Lower leg skin (tissue), 4 donors: ENCODE measurements at regions not wholly inside any gene's neighbourhood (a gene's known extent, or its start where the extent isn't known, plus 50 kb on each side); places are given as distances from the start of the nearest gene placed in this dataset.

Source experiments
- DNase-seq, 2 donors: peaks; one replicate each; pipeline ENCODE4 v3.0.0-alpha.2; 2019; ENCODE audit warnings: low spot score in 2 of 2
- H3K4me3 ChIP-seq: fragments of 200-600 bp; sonication (generic); 2 replicates; pipeline ENCODE4 v1.5.1; 2017; ENCODE audit warnings: mild to moderate bottlenecking, low read depth; ENCODE audit not compliant: poor library complexity, severe bottlenecking
- POLR2A ChIP-seq, 2 donors: fragments of 450-650 bp; IDR thresholded peaks; one replicate each; pipeline ENCODE4 v1.6.1; 2016 to 2017; ENCODE audit warnings: antibody characterized with exemption in 2 of 2, mild to moderate bottlenecking in 1 of 2, moderate library complexity in 1 of 2
- WGBS, 2 donors: methylation state at CpG; one replicate each; pipeline ENCODE4 v1.1.5; 2018; 5-methylcytosine and 5-hydroxymethylcytosine counted together
- intact Hi-C: fragments of 100-400 bp; cut with DNase I; formaldehyde crosslinking; loops from one replicate; pipeline ENCODE4 v1.15.0; 2023; ENCODE audit warnings: low total_unique reads
- TF ChIP-seq, protein P1 (sequence below), 3 donors: fragments of 450-650 bp; IDR thresholded peaks; one replicate each; pipeline ENCODE4 v1.5.1; 2016; ENCODE audit warnings: antibody characterized with exemption in 3 of 3, mild to moderate bottlenecking in 3 of 3, moderate library complexity in 2 of 3

DNA sequence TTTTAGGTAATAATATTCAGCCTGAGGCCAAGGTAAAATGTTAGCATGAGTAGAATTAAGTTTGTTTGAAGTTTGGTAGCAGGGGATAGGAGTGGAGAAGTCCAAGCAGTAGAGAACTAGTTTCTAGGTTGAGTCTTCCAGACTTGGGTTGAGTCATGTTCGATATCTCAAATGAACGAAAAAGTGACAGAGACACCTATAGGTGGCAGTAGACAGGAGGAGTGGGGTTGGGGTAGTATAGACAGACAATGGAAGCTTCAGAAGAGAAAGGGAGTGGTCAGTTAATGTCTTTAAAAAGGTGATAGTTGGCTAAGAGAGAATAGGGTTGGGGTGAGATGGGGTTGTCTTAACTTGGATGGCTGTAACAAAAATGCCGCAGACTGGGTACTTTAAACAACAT lies 58.7 kb upstream of the EMCN start:
- intact Hi-C loops, result no loop called here
- 96 to 97% methylated on average over 3 of the region's 3 CpGs for WGBS, 2 donors
- no peak for TF ChIP-seq POLR2A (IDR thresholded peaks at IDR 0.05)
- TF ChIP-seq, protein P1, sequence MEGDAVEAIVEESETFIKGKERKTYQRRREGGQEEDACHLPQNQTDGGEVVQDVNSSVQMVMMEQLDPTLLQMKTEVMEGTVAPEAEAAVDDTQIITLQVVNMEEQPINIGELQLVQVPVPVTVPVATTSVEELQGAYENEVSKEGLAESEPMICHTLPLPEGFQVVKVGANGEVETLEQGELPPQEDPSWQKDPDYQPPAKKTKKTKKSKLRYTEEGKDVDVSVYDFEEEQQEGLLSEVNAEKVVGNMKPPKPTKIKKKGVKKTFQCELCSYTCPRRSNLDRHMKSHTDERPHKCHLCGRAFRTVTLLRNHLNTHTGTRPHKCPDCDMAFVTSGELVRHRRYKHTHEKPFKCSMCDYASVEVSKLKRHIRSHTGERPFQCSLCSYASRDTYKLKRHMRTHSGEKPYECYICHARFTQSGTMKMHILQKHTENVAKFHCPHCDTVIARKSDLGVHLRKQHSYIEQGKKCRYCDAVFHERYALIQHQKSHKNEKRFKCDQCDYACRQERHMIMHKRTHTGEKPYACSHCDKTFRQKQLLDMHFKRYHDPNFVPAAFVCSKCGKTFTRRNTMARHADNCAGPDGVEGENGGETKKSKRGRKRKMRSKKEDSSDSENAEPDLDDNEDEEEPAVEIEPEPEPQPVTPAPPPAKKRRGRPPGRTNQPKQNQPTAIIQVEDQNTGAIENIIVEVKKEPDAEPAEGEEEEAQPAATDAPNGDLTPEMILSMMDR (IDR thresholded peaks at IDR 0.05), result no peak
- H3K4me3 ChIP-seq, result no peak overlapping the region
- no peak for DNase-seq

DNA sequence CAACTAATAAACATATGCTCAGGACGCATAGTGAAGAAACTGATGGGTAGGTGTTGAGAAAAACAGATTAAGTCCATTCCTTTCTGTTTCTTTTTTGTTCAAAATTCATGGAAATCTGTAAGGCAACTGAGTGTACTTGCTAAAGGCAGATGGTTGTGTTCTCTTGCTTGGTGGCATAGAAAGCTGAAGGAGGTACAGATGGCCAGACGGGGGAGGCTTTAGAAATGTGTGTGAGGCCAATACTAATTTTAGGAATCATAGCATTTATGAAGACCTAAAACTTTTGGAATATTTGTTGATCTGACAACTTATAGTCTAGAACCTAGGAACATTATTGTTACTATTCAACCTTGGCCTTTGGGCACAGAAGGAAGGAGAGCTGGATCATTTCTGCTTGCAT lies 56.8 kb upstream of the EMCN start:
- TF ChIP-seq POLR2A (IDR thresholded peaks at IDR 0.05), result no peak
- TF ChIP-seq, protein P1 (IDR thresholded peaks at IDR 0.05), result no peak
- no peak for DNase-seq
- intact Hi-C loops, result no loop called here
- H3K4me3 ChIP-seq, result no peak overlapping the region
- WGBS, 2 donors, result 87 to 88% methylated on average over 2 of the region's 2 CpGs

DNA sequence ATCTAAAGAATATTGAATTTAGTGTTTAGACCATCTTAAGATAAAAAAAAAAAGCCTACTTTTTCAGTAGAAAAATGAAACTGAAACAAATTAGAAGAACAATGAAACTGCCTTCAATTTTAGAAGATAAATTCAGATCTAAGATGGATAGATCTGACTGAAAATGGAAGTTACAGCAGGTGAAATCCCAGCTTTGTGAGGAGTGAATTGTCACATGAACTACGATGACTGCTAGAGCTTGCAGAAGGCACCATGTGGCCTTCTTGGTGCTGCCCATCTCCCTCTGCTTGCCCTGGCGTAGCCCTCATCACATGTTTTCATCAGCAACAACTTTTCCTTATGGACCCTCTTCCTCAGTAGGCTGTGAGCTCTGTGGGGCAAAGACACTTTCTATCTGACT lies 51.4 kb upstream of the EMCN start:
- no peak for DNase-seq
- 50 to 97% methylated on average over 2 of the region's 2 CpGs for WGBS, 2 donors
- intact Hi-C loops, result no loop called here
- no peak overlapping the region for H3K4me3 ChIP-seq
- TF ChIP-seq, protein P1 (IDR thresholded peaks at IDR 0.05), result no peak
- TF ChIP-seq POLR2A (IDR thresholded peaks at IDR 0.05), result no peak
